ENCODE measurements at regions not wholly inside any gene's neighbourhood (a gene's known extent, or its start where the extent isn't known, plus 50 kb on each side); places are given as distances from the start of the nearest gene placed in this dataset.

GRCh38 chr18:73476031-73476430 is 608.2 kb upstream of the NETO1 start:
- H3K27me3 ChIP-seq (ENCODE audit: control insufficient read depth in 1 of 2, insufficient read depth in 1 of 2, low read length in 2 of 2) = no peaks in the 10 kb centered on the region
- no peak overlapping the region for H3K4me2 ChIP-seq (ENCODE audit: low read length, poor library complexity, severe bottlenecking)
- H3K14ac ChIP-seq (ENCODE audit: low read length in 2 of 2) = no peak overlapping the region
- no peak overlapping the region for H2AFZ ChIP-seq (ENCODE audit: low read depth, low read length)
- no peak for DNase-seq
- H3K23ac ChIP-seq (ENCODE audit: low read length in 2 of 2) = no peak overlapping the region
- H3K4me1 ChIP-seq (ENCODE audit: control insufficient read depth, insufficient read depth, low read depth, low read length) = no peaks in the 10 kb centered on the region
- no peak overlapping the region for H2BK15ac ChIP-seq (ENCODE audit: low read depth, poor library complexity, severe bottlenecking)
- H2AK5ac ChIP-seq (ENCODE audit: low read length, severe bottlenecking) = no peak overlapping the region
- no peak overlapping the region for H4K8ac ChIP-seq (ENCODE audit: low read length)
- no peak overlapping the region for H4K91ac ChIP-seq (ENCODE audit: low read length)
- no peaks in the 10 kb centered on the region for H3K36me3 ChIP-seq (ENCODE audit: control insufficient read depth in 1 of 2, insufficient read depth in 2 of 2, low read depth in 1 of 2, low read length in 2 of 2)
- no peak overlapping the region for H3K9ac ChIP-seq (ENCODE audit: low read length)
- H3K18ac ChIP-seq (ENCODE audit: low read depth in 1 of 2, low read length in 2 of 2) = no peak overlapping the region
- no CpG with 5 or more reads among the region's 3 CpGs for WGBS
- H2BK120ac ChIP-seq (ENCODE audit: low read depth, low read length) = no peak overlapping the region
- no peak overlapping the region for H3K4ac ChIP-seq (ENCODE audit: low read depth in 1 of 2, low read length in 2 of 2)
- H2BK12ac ChIP-seq (ENCODE audit: low read length in 2 of 2) = no peak overlapping the region
- no peak overlapping the region for H3K4me3 ChIP-seq (ENCODE audit: insufficient read depth in 1 of 2, low read depth in 1 of 2, low read length in 2 of 2)
- H3K79me1 ChIP-seq (replicated peaks; ENCODE audit: low read length, poor library complexity, severe bottlenecking) = no peaks in the 10 kb centered on the region
- no peak overlapping the region for H3K27ac ChIP-seq (ENCODE audit: low read length, poor library complexity, severe bottlenecking)
- H2BK5ac ChIP-seq (ENCODE audit: low read depth, low read length, poor library complexity, severe bottlenecking) = no peak overlapping the region
- H3K9me3 ChIP-seq (ENCODE audit: control insufficient read depth, low read length) = peaks cover 18% of the 10 kb centered on the region

DNA sequence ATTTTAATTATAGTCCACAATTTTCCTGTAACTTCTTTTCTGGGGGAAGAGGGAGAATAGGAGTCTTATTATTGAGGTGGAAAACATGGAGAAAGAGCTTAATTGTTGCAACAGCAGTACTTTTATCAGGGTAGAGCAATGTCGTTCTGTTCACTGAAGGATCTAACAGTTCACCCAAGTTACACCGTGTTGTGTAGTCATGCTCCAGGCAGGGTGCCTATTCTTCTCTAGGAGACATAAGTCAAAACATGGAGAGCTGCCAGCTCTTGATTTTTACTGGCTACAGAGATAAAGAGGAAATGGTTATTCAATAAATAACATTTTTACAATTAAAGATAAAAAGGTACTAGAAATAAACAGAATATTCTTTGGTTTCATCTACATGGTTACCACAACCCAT is 594.3 kb upstream of the NETO1 start:
- no peak overlapping the region for H2BK120ac ChIP-seq (ENCODE audit: low read depth, low read length)
- no peak overlapping the region for H2AFZ ChIP-seq (ENCODE audit: low read depth, low read length)
- no peak overlapping the region for H3K4me2 ChIP-seq (ENCODE audit: low read length, poor library complexity, severe bottlenecking)
- H3K79me1 ChIP-seq (replicated peaks; ENCODE audit: low read length, poor library complexity, severe bottlenecking) = no peaks in the 10 kb centered on the region
- H4K8ac ChIP-seq (ENCODE audit: low read length) = no peak overlapping the region
- no peaks in the 10 kb centered on the region for H3K36me3 ChIP-seq (ENCODE audit: control insufficient read depth in 1 of 2, insufficient read depth in 2 of 2, low read depth in 1 of 2, low read length in 2 of 2)
- H3K27ac ChIP-seq (ENCODE audit: low read length, poor library complexity, severe bottlenecking) = no peak overlapping the region
- H3K9me3 ChIP-seq (ENCODE audit: control insufficient read depth, low read length) = peaks cover 6% of the 10 kb centered on the region
- 90% methylated on average over 2 of the region's 2 CpGs for WGBS
- H2BK5ac ChIP-seq (ENCODE audit: low read depth, low read length, poor library complexity, severe bottlenecking) = no peak overlapping the region
- H3K27me3 ChIP-seq (ENCODE audit: control insufficient read depth in 1 of 2, insufficient read depth in 1 of 2, low read length in 2 of 2) = no peaks in the 10 kb centered on the region
- H3K14ac ChIP-seq (ENCODE audit: low read length in 2 of 2) = no peak overlapping the region
- no peaks in the 10 kb centered on the region for H3K4me1 ChIP-seq (ENCODE audit: control insufficient read depth, insufficient read depth, low read depth, low read length)
- H3K18ac ChIP-seq (ENCODE audit: low read depth in 1 of 2, low read length in 2 of 2) = no peak overlapping the region
- no peak overlapping the region for H3K9ac ChIP-seq (ENCODE audit: low read length)
- H4K91ac ChIP-seq (ENCODE audit: low read length) = no peak overlapping the region
- H3K4me3 ChIP-seq (ENCODE audit: insufficient read depth in 1 of 2, low read depth in 1 of 2, low read length in 2 of 2) = no peak overlapping the region
- no peak overlapping the region for H2BK15ac ChIP-seq (ENCODE audit: low read depth, poor library complexity, severe bottlenecking)
- H2AK5ac ChIP-seq (ENCODE audit: low read length, severe bottlenecking) = no peak overlapping the region
- DNase-seq = no peak
- no peak overlapping the region for H2BK12ac ChIP-seq (ENCODE audit: low read length in 2 of 2)
- no peak overlapping the region for H3K4ac ChIP-seq (ENCODE audit: low read depth in 1 of 2, low read length in 2 of 2)
- no peak overlapping the region for H3K23ac ChIP-seq (ENCODE audit: low read length in 2 of 2)

DNA sequence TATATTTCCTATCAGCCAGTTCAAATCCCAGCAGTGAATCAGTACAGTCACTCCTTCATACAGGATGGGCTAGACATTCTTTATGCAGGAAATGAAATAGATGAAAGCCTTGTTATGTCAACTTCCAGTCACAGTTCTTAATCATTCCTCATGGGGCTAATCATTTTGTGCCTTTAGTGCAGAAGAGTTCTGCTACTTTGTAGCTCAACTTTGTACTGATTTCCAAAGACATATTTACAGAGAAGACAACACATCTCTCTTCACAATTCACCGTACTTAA is 593.9 kb upstream of the NETO1 start:
- Histone ChIP-seq H3K4me3 (ENCODE audit: insufficient read depth in 1 of 2, low read depth in 1 of 2, low read length in 2 of 2) (no peak overlapping the region), H2BK5ac (ENCODE audit: low read depth, low read length, poor library complexity, severe bottlenecking) (no peak overlapping the region), H3K9ac (ENCODE audit: low read length) (no peak overlapping the region), H3K14ac (ENCODE audit: low read length in 2 of 2) (no peak overlapping the region), H3K27me3 (ENCODE audit: control insufficient read depth in 1 of 2, insufficient read depth in 1 of 2, low read length in 2 of 2) (no peaks in the 10 kb centered on the region), H2AK5ac (ENCODE audit: low read length, severe bottlenecking) (no peak overlapping the region), H2BK12ac (ENCODE audit: low read length in 2 of 2) (no peak overlapping the region), H3K4me1 (ENCODE audit: control insufficient read depth, insufficient read depth, low read depth, low read length) (no peaks in the 10 kb centered on the region), H3K23ac (ENCODE audit: low read length in 2 of 2) (no peak overlapping the region), H4K8ac (ENCODE audit: low read length) (no peak overlapping the region), H3K79me1 (replicated peaks; ENCODE audit: low read length, poor library complexity, severe bottlenecking) (no peaks in the 10 kb centered on the region), H3K27ac (ENCODE audit: low read length, poor library complexity, severe bottlenecking) (no peak overlapping the region), H3K4me2 (ENCODE audit: low read length, poor library complexity, severe bottlenecking) (no peak overlapping the region), H3K18ac (ENCODE audit: low read depth in 1 of 2, low read length in 2 of 2) (no peak overlapping the region), H2BK15ac (ENCODE audit: low read depth, poor library complexity, severe bottlenecking) (no peak overlapping the region), H3K4ac (ENCODE audit: low read depth in 1 of 2, low read length in 2 of 2) (no peak overlapping the region), H4K91ac (ENCODE audit: low read length) (no peak overlapping the region), H3K36me3 (ENCODE audit: control insufficient read depth in 1 of 2, insufficient read depth in 2 of 2, low read depth in 1 of 2, low read length in 2 of 2) (no peaks in the 10 kb centered on the region), H2AFZ (ENCODE audit: low read depth, low read length) (no peak overlapping the region), H3K9me3 (ENCODE audit: control insufficient read depth, low read length) (peaks cover 6% of the 10 kb centered on the region), H2BK120ac (ENCODE audit: low read depth, low read length) (no peak overlapping the region)
- WGBS = no CpG with 5 or more reads among the region's 1 CpG
- DNase-seq = no peak

GRCh38 chr18:73461038-73461779 is 593.4 kb upstream of the NETO1 start:
- no peak overlapping the region for H3K4me3 ChIP-seq (ENCODE audit: insufficient read depth in 1 of 2, low read depth in 1 of 2, low read length in 2 of 2)
- WGBS = 81% methylated on average over 11 of the region's 12 CpGs
- H3K14ac ChIP-seq (ENCODE audit: low read length in 2 of 2) = no peak overlapping the region
- H4K91ac ChIP-seq (ENCODE audit: low read length) = no peak overlapping the region
- H2AK5ac ChIP-seq (ENCODE audit: low read length, severe bottlenecking) = no peak overlapping the region
- H2AFZ ChIP-seq (ENCODE audit: low read depth, low read length) = no peak overlapping the region
- no peaks in the 10 kb centered on the region for H3K4me1 ChIP-seq (ENCODE audit: control insufficient read depth, insufficient read depth, low read depth, low read length)
- peaks cover 6% of the 10 kb centered on the region for H3K9me3 ChIP-seq (ENCODE audit: control insufficient read depth, low read length)
- no peak overlapping the region for H2BK15ac ChIP-seq (ENCODE audit: low read depth, poor library complexity, severe bottlenecking)
- no peak for DNase-seq
- no peak overlapping the region for H3K4ac ChIP-seq (ENCODE audit: low read depth in 1 of 2, low read length in 2 of 2)
- H3K4me2 ChIP-seq (ENCODE audit: low read length, poor library complexity, severe bottlenecking) = no peak overlapping the region
- no peaks in the 10 kb centered on the region for H3K36me3 ChIP-seq (ENCODE audit: control insufficient read depth in 1 of 2, insufficient read depth in 2 of 2, low read depth in 1 of 2, low read length in 2 of 2)
- H3K9ac ChIP-seq (ENCODE audit: low read length) = no peak overlapping the region
- H3K18ac ChIP-seq (ENCODE audit: low read depth in 1 of 2, low read length in 2 of 2) = no peak overlapping the region
- no peak overlapping the region for H2BK120ac ChIP-seq (ENCODE audit: low read depth, low read length)
- no peak overlapping the region for H2BK12ac ChIP-seq (ENCODE audit: low read length in 2 of 2)
- no peaks in the 10 kb centered on the region for H3K79me1 ChIP-seq (replicated peaks; ENCODE audit: low read length, poor library complexity, severe bottlenecking)
- no peak overlapping the region for H4K8ac ChIP-seq (ENCODE audit: low read length)
- no peaks in the 10 kb centered on the region for H3K27me3 ChIP-seq (ENCODE audit: control insufficient read depth in 1 of 2, insufficient read depth in 1 of 2, low read length in 2 of 2)
- H3K23ac ChIP-seq (ENCODE audit: low read length in 2 of 2) = no peak overlapping the region
- H3K27ac ChIP-seq (ENCODE audit: low read length, poor library complexity, severe bottlenecking) = no peak overlapping the region
- H2BK5ac ChIP-seq (ENCODE audit: low read depth, low read length, poor library complexity, severe bottlenecking) = no peak overlapping the region
